ENCODE measurements at regions not wholly inside any gene's neighbourhood (a gene's known extent, or its start where the extent isn't known, plus 50 kb on each side); places are given as distances from the start of the nearest gene placed in this dataset.

- CTCF ChIA-PET, result no interaction called here
- H3K4me1 ChIP-seq (ENCODE audit: control insufficient read depth, extremely low read depth, insufficient read depth, low read length), result no peaks in the 10 kb centered on the region
- DNase-seq (ENCODE audit: low read depth, low spot score), result no peak
- dilution Hi-C loops (cut with MboI; ENCODE audit: extremely low pct_ligation_motif_present, low sequenced_read_pairs) (no loop called here), intact Hi-C loops (cut with micrococcal nuclease) (no loop called here)
- POLR2A ChIA-PET, result no interaction called here
- no peaks in the 10 kb centered on the region for H3K79me2 ChIP-seq (ENCODE audit: control insufficient read depth, insufficient read depth, low read length)
- H3K4me2 ChIP-seq (ENCODE audit: insufficient read depth, low read length), result no peak overlapping the region
- H3K9me1 ChIP-seq (replicated peaks; ENCODE audit: control insufficient read depth, extremely low read depth, insufficient read depth, low read length), result no peaks in the 10 kb centered on the region
- TF ChIP-seq POLR2A (IDR thresholded peaks at IDR 0.05; ENCODE audit: low read depth, low read length), result no peak
- peak; percentile 39 for TF ChIP-seq FOS (IDR thresholded peaks at IDR 0.05; ENCODE audit: borderline replicate concordance, insufficient read depth, low read length)
- peak; percentile 29 for TF ChIP-seq JUN (IDR thresholded peaks at IDR 0.05; ENCODE audit: borderline replicate concordance, insufficient read depth, insufficient read length, low read depth)
- TF ChIP-seq, protein P1, sequence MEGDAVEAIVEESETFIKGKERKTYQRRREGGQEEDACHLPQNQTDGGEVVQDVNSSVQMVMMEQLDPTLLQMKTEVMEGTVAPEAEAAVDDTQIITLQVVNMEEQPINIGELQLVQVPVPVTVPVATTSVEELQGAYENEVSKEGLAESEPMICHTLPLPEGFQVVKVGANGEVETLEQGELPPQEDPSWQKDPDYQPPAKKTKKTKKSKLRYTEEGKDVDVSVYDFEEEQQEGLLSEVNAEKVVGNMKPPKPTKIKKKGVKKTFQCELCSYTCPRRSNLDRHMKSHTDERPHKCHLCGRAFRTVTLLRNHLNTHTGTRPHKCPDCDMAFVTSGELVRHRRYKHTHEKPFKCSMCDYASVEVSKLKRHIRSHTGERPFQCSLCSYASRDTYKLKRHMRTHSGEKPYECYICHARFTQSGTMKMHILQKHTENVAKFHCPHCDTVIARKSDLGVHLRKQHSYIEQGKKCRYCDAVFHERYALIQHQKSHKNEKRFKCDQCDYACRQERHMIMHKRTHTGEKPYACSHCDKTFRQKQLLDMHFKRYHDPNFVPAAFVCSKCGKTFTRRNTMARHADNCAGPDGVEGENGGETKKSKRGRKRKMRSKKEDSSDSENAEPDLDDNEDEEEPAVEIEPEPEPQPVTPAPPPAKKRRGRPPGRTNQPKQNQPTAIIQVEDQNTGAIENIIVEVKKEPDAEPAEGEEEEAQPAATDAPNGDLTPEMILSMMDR (IDR thresholded peaks at IDR 0.05; ENCODE audit: extremely low read depth in 1 of 2, insufficient read depth in 1 of 2, low read depth in 1 of 2, low read length in 2 of 2), result no peak
- no peak overlapping the region for H3K27ac ChIP-seq (ENCODE audit: insufficient read depth, low read depth, low read length)
- H3K9me3 ChIP-seq (replicated peaks; ENCODE audit: control insufficient read depth, insufficient read depth, low read length), result no peaks in the 10 kb centered on the region
- H3K4me3 ChIP-seq (replicated peaks in 1 of 3; ENCODE audit: insufficient read depth in 1 of 3, low read depth in 1 of 3, low read length in 3 of 3), result no peak overlapping the region
- H2AFZ ChIP-seq (ENCODE audit: low read depth, low read length), result no peak overlapping the region
- H3K36me3 ChIP-seq (ENCODE audit: control insufficient read depth in 2 of 2, extremely low read depth in 1 of 2, insufficient read depth in 2 of 2, low read length in 2 of 2), result no peaks in the 10 kb centered on the region
- no peak overlapping the region for H3K9ac ChIP-seq (replicated peaks; ENCODE audit: extremely low read depth, insufficient read depth, low read length)
- no peaks in the 10 kb centered on the region for H3K27me3 ChIP-seq (ENCODE audit: control insufficient read depth in 2 of 2, insufficient read depth in 2 of 2, low read length in 2 of 2)
- H4K20me1 ChIP-seq (replicated peaks; ENCODE audit: control insufficient read depth, extremely low read depth, insufficient read depth, low read length), result no peaks in the 10 kb centered on the region
- no peak for FAIRE-seq
- BruUV-seq (replicated peaks), result no TSS peak
Measured at GRCh38 chr18:34467058-34467457, 242.3 kb upstream of the NOL4 start.

GRCh38 chr18:34480162-34480700 is 229.9 kb upstream of the DTNA start:
- dilution Hi-C loops (cut with MboI; ENCODE audit: extremely low pct_ligation_motif_present, low sequenced_read_pairs), result no loop called here
- DNase-seq (ENCODE audit: low read depth, low spot score), result no peak

More at GRCh38 chr18:34480162-34480700, 229.9 kb upstream of the DTNA start:
- FAIRE-seq, result no peak
- Histone ChIP-seq H3K4me2 (ENCODE audit: insufficient read depth, low read length) (no peak overlapping the region), H3K9me3 (replicated peaks; ENCODE audit: control insufficient read depth, insufficient read depth, low read length) (no peaks in the 10 kb centered on the region), H3K79me2 (ENCODE audit: control insufficient read depth, insufficient read depth, low read length) (no peaks in the 10 kb centered on the region), H3K9ac (replicated peaks; ENCODE audit: extremely low read depth, insufficient read depth, low read length) (no peak overlapping the region), H2AFZ (ENCODE audit: low read depth, low read length) (no peak overlapping the region), H3K4me3 (replicated peaks in 1 of 3; ENCODE audit: insufficient read depth in 1 of 3, low read depth in 1 of 3, low read length in 3 of 3) (no peak overlapping the region), H4K20me1 (replicated peaks; ENCODE audit: control insufficient read depth, extremely low read depth, insufficient read depth, low read length) (no peaks in the 10 kb centered on the region), H3K9me1 (replicated peaks; ENCODE audit: control insufficient read depth, extremely low read depth, insufficient read depth, low read length) (no peaks in the 10 kb centered on the region), H3K27ac (ENCODE audit: insufficient read depth, low read depth, low read length) (no peak overlapping the region), H3K36me3 (ENCODE audit: control insufficient read depth in 2 of 2, extremely low read depth in 1 of 2, insufficient read depth in 2 of 2, low read length in 2 of 2) (no peaks in the 10 kb centered on the region), H3K27me3 (ENCODE audit: control insufficient read depth in 2 of 2, insufficient read depth in 2 of 2, low read length in 2 of 2) (peaks cover 0 to 10% of the 10 kb centered on the region in 2 experiments), H3K4me1 (ENCODE audit: control insufficient read depth, extremely low read depth, insufficient read depth, low read length) (no peaks in the 10 kb centered on the region)
- no TSS peak for BruUV-seq (replicated peaks)
- TF ChIP-seq FOS (IDR thresholded peaks at IDR 0.05; ENCODE audit: borderline replicate concordance, insufficient read depth, low read length), result no peak
- TF ChIP-seq GATA2 (IDR thresholded peaks at IDR 0.05; ENCODE audit: insufficient read depth, insufficient read length, low read depth, low read length), result no peak
- TF ChIP-seq POLR2A (IDR thresholded peaks at IDR 0.05; ENCODE audit: low read depth, low read length), result no peak
- TF ChIP-seq, protein P1 (IDR thresholded peaks at IDR 0.05; ENCODE audit: extremely low read depth in 1 of 2, insufficient read depth in 1 of 2, low read depth in 1 of 2, low read length in 2 of 2), result no peak
- no peak for TF ChIP-seq EZH2 (IDR thresholded peaks at IDR 0.05; ENCODE audit: borderline replicate concordance, low read depth, low read length, severe bottlenecking)
- CTCF ChIA-PET, result no interaction called here
- intact Hi-C loops (cut with micrococcal nuclease), result no loop called here
- POLR2A ChIA-PET, result no interaction called here

All from endothelial cell of umbilical vein (primary cell).